Hematopoietic multipotent progenitor cell (in vitro differentiated cells): ENCODE measurements at regions not wholly inside any gene's neighbourhood (a gene's known extent, or its start where the extent isn't known, plus 50 kb on each side); places are given as distances from the start of the nearest gene placed in this dataset.
"Not testable (repeated sequence)": the region's sequence is repeated elsewhere in the genome, so short reads cannot be mapped to it uniquely, and the experiment has no call there.

ENCODE experiments used
- DNase-seq, 3 donors: peaks; one replicate each; pipeline ENCODE4 v3.0.0-alpha.2; 2011 to 2015; ENCODE audit warnings: low read depth in 2 of 3, low spot score in 2 of 3

DNA sequence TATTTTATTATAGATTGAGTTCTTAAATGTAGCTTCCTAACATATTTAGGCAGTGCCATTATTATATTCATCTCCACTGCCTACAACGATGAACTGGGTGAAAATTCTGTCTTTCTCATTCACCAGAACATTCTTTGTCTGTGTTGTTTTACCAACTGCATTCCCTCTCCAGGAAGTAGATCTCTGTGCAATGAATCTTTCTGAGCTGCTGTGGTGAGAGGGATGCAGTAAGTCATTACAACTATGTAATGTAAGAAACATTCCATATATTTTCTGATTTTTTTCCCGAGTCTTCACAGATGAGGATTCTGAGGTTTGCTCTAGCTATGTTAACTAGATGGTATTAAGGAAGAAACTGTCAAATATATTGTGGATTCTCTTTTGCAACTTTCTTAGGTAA is 811.9 kb upstream of the PCDH7 start:
- DNase-seq, result no peak

DNA sequence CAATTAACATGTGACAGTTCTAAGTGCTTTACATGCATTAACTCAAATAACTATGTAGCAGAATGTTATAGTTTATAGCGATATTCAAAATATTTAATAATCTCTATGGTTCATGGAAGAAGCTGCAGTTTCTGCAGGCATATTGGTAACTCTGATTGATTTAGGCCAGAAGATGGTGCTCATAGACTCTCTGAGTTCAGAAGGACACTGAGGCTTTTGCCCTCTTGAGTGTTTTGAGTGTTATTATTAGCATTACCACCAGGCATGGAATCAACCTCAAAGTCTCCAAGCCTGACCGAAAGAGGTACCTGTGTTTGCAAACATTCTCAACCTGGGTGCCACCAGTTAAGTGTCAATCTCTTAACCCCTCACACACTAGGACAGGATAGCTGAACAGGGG is 792.3 kb upstream of the PCDH7 start:
- no peak for DNase-seq

DNA sequence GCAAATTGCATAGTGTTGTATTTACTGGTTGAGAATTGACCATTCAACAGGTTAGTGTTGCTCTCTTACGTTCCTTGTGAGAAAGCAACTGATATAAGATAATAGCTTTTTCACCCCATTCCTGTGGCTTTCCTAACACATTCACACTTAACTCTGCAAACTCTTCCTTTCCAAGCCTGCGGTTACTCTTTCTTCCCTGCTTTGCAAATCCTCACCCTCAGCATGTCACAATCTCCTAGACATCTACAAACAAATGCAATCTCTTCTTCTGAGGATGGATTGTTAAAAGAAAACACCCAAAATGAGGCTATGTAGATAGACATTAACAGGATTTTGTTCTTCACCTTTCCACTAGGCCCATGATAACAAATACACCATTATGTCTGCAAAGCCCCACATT is 771.7 kb upstream of the PCDH7 start:
- DNase-seq, result no peak

DNA sequence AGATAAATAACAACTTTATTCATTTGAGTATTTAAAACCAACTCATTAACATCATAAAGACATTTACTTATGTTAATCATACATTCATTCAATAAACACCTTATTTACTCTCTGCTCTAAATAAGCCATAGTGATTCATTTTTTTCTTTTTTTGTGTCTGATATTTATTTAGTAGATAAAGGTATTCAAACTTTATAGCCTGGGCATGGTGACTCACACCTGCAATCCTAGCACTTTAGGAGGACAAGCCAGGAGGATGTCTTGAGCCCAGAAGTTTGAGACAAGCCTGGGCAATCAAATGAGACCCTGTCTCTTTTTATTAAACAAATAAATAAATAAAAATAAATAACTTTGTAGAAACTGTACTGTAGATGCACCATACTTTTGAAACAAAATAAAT is 771.3 kb upstream of the PCDH7 start:
- DNase-seq, result no peak

DNA sequence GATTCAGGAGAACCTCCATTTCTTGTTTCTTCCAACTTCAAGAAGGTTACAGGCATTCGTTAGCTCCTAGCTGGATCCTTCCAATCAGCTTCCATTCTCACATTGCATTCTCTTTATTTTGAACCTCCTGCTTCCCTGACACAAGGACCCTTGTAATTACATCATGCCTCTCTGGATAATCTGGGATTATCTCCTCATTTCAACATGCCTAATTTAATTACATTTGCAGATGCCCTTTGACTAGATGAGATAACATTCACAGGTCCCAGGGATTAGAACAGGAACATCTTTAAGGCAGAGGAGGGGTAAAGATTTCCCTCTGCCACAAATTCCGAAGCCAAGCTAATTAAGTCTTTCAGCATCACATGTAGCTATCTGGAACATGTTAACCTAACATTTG is 753.8 kb upstream of the PCDH7 start:
- DNase-seq, result no peak

DNA sequence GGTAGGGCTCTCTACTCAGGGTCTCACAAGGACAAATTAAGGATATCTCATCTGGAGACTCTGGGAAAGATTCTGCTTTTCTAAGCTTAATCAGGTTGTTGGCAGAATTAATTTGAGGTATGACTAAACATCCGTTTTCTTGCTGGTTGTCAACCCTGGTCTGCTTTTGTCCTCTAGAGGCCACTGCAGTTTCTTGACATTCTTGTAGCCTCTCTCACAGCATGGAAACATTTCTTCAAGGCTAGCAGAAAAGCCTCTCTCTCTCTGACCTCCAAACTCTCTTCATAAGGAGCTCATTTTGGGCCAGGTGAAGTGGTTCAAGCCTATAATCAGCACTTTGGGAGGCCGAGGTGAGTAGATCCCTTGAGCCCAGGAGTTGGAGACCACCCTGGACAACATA is 749.5 kb upstream of the PCDH7 start:
- no peak for DNase-seq

DNA sequence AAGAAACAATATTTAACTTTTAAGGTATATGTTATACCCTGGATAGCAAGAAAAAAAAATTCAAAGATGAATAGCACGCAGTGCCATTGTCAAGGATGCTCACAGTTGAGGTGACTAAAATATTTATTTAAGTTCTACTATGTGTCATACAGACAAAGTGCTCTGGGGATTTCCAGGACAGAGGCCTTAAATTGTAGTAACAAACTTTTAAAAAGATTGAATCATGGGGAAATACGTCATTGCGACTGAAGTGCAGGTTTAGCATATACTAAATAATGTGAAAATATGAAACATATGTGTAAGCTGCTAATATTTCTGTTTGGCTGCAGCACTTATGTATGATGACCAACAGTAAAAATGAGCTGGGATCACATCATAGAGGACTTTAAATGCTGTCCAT is 748.0 kb upstream of the PCDH7 start:
- no peak for DNase-seq

DNA sequence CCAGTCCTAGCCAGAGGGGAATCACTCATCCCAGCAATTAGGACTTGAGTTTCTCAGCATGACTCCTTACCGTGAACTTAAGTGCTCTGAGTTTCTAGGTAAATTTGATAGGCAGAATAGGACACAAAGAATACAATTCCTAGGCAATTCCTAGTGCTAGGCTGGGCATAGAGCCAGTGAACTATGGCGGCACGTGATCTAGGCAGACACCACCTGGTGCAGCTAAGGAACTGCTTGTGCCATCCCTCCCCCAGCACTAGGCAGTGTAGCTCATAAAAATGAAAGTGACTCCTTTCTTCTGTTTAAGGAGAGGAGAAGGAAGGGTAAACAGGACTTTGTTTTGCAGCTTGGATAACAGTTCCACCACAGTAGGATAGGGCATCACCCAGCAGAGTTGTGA is 736.3 kb upstream of the PCDH7 start:
- no peak for DNase-seq

DNA sequence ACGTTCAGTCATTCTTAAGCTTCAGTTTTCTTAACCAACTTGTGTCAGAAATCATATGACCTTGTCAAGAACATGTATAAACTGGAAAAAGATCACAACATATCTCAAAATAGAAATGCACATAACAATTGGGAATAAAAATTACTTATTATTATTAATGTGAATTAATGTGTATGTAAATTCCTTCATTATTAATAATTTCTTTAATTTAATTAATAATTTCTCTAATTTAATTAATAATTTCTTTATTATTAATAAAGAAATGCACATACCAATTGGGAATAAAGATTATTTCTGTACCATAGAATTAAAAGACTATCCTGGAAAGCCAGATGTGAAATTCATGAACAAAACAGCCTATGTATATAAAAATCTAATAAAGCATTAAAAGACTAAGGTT is 718.5 kb upstream of the PCDH7 start:
- DNase-seq, result no peak

DNA sequence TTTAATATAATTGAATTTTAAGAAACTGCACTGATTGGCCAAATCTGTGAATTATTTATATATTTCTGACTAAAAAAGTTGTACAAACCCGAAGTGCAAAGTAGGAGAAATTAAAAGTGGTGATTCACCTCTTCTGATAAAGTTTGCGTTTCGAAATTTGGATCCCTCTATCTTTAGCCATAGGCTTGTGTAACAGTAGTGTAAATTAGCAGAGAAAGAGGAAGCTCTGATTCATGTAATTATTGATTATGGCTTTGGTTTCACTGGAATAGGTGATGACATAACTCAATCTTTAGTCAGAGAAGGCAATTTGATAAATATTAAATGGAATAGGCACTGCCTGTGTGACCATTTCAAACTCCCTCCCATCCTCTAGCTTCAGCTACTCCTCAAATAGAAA is 717.8 kb upstream of the PCDH7 start:
- no peak for DNase-seq

DNA sequence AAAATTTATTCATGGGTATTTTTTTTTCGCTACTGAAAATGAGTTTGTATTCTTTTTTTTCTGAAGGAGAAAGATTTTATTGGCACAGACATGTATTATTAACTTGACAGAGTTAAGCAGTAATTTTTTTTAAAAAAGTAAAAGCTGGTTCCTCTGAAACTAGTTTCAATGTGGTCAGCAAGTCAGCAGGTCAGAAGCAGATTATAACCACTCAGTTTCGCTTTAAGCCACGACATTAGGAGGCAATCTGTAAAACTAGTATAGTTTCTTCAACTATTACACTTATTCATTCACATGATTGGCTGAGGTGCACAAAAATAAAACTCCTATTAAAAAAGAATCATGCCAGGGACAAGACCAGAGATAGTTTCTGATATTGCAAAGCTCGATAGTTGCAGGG is 714.2 kb upstream of the PCDH7 start:
- no peak for DNase-seq

DNA sequence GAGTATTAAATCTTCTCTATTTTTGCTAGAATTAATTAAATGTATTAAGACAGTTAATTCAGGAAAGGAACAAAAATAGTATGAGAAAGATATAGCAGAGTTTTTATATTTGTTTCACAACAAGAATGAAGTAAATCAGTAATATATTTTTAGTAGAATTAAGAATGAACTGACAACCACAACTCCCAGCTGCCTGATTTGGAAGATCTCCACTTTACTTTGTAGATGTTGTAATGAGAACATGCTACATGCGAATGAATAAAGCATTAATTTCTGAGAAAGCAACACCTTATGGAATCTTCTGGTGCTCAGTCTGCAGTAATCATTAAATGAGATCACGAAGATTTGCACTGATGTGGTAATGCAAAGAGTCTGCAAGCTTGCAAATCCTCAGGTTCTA is 695.6 kb upstream of the PCDH7 start:
- DNase-seq, result no peak

DNA sequence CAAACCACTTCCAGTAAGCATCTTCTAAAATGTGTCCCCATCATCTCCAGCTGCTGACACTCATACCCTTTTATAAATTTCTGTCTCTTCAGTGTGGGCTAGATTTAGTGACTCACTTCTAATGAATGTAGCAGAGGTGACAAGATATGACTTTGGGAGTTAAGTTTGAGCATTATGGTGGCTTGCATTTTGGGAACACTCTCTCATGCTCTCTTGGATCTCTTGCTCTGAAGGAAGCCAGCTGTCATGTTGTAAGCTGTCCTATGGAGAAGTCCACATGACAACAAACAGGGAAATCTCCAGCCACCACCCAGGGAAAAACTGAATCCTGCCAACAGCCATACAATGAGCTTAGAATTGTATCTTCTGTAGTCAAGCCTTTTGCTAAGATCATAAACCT is 691.3 kb upstream of the PCDH7 start:
- no peak for DNase-seq

DNA sequence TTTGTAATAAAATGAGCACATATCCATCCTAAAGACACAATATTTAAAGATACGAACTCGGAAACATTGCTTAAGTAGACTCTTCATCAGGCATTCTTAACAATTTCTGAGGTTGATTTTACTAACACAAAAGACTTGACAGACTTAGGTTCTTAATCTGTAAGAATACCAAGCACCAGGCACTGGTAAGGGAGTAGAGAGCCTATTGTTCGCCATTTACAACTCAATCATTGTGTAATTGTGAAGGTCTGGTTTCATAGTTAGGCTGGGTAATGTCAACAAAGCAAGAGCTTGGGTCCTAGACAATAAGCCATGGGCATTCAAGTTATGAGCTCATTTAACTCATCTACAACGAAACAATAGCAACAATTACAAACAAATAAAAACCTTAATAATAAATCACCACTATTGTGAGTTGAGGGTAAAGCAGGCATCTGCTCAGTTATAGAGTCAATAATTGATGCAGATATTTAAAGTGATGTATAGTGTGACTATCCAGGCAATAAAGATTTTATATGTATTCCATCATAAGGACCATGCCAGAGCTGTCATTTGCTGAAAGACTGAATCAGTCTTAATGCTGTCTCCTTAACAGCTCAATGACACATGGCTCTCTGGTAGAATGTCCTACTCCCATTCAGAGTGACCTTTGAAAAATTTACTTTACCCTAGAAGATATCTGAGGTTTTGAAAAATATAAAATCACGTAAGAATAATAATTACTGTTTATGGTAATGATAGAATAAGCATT is 664.0 kb upstream of the PCDH7 start:
- DNase-seq, result no peak

DNA sequence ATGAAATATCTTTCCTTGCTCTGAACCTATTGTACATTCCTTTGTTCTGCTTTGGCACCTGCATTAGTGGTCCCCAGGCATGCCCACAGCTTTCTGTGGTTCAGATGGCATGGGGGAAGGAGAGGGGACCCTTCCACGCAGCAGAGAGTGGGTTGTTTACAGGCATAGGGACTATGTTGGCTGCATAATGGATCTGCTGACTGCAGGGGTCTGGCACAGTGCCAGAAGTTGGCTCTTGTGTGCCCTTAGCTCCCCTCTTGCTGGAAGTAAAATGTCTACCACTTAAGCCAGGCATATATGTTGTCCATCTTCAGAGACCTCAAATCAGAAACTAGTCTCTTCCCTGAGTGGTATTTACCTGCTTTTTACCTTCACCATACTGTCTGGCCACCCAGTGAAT is 651.9 kb upstream of the PCDH7 start:
- DNase-seq, result no peak

DNA sequence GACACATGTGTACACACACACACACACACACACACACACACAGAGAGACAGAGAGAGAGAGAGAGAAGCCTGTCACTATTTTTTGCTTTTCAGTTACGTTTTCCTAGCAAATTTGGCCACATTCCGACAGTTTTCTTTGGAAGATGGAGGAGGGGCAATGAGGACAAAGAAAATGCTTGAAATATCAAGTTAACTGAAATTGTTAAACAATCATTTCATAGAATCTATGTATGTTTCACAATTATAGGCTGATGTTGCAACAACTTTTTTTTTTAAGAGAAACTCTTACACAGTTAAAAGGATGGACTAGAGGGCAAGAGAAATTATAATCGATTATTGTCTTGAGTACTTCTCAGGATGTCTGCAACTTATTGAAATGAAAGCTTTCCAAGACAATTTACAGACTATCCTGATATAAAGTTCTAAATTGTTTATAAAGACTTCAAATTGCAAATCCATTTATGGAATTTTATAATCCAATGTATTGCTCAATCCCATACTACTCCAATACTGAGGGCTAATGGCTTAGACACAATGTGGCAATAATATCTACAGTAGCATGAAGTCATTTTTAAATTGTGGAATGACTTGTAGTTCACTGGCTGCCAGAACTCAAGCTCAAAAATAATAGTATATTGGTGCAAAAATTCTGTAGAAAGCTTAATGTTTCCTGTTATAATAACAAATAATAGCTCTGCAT is 647.0 kb upstream of the PCDH7 start:
- DNase-seq, result no peak

DNA sequence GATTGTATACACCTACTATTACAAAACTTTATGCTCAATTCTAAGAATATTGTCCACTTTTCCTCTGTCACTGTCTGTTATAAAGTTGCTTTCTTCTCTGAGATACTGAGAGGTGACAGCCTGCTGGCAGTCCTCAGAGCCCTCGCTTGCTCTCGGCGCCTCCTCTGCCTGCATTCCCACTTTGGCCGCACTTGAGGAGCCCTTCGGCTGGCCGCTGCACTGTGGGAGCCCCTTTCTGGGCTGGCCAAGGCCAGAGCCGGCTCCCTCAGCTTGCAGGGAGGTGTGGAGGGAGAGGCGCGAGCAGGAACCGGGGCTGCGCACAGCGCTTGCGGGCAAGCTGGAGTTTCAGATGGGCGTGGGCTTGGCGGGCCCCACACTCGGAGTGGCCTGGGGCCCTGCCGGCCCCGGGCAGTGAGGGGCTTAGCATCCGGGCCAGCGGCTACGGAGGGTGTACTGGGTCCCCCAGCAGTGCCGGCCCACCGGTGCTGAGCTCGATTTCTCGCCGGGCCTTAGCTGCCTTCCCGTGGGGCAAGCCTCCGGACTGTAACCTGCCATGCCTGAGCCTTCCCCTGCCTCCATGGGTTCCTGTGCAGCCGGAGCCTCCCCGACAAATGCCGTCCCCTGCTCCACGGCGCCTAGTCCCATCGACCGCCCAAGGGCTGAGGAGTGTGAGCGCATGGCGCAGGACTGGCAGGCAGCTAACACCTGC is 627.6 kb upstream of the PCDH7 start:
- DNase-seq, result not testable (repeated sequence)

DNA sequence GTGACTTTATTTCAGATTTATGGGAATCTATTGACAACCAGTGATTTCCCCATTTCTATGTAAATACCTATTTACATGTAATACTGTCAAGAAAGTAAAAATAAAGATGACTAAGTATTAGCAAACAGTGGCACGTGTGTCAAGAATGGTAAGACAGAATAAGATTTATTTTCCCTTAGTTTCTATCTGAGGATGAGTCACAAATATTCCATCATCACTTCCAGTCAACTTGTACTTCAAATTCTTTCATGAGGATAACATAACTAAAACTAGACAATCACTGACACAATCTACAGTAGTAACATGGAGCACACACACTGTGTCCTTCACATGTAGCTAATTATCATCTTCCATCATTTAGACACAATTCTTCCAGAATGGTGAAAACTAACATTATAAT is 625.3 kb upstream of the PCDH7 start:
- DNase-seq, result no peak

DNA sequence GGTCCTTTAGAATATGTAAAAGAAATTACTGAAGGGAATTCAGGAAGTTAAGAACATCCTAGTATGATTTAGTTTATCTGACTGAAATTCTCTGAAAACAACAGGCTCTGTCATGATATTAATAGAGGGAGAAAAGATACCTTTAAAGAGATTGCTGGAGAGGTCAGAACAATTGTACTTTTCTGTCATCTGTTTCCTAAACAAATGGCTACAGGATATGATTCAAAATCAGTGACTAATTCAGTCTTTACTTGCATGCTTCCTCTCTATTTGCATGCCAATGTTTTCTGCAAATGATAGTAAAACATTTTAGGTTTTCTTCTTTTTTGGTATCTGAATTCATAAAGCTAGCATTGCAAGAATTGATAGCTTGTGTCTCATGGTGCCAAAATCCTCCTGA is 616.7 kb upstream of the PCDH7 start:
- no peak for DNase-seq

DNA sequence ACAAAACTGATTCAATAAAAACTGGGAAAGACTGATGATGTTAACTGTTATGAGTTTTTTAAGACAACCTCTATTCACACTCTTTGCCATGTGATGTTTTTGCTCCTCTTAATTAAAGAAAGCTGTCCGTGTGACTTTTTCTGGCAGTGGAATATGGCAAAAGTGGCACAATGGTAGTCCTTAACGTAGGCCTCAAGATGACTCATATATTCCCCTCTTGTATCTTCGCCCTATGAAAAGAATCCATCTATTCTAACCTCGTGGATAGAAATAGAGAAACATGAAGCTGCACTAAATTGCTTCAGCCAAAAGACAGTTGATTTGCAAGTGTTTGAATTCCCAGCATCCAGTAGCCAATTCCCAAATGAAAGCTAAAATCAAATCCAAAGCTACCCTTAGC is 603.8 kb upstream of the PCDH7 start:
- no peak for DNase-seq

DNA sequence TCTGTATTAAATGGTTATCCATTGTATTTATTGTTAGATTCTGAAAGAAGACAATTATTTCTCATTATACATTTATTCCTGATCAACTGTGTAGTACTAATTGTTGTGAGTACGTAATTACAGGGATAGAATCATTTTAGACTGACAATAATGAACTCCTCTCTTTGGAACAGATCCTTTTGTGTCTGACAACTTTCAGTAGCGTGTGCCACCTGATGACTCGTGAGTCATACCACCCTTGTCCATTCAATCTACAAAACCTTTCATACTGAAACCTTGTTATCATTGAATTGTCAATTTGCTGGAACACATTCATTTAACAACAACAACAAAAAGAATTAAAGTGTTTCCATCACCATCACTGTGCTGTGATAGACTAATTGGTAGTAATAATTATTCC is 602.7 kb upstream of the PCDH7 start:
- no peak for DNase-seq

DNA sequence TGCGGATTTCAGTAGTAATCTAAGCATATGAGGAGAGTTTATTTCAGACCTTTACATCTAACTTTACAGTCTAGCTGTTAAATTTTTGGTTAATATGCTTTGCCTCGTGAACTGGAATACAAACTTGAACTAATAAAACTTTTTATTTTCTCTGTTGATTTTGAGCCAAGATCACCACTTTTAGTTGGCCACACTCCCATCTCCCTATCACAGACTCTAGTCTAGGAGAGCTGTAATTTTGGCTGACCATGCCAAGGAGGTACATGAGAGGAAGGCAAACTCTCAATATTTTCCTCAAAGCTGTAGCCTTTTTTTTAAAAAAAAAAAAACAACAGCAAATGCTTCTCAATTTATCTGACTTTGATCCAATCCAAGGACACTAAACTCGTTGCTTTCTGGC is 597.5 kb upstream of the PCDH7 start:
- DNase-seq, result no peak
